DOHH2 (cell line): ENCODE measurements at regions not wholly inside any gene's neighbourhood (a gene's known extent, or its start where the extent isn't known, plus 50 kb on each side); places are given as distances from the start of the nearest gene placed in this dataset.

Source experiments
- H3F3A ChIP-seq: fragments of 200-600 bp; sonication (generic), shearing (Covaris generic); 2 replicates; pipeline ENCODE4 v1.6.0; 2016; ENCODE audit warnings: antibody characterized with exemption, mild to moderate bottlenecking; ENCODE audit not compliant: control insufficient read depth, insufficient read depth
- H3K27ac ChIP-seq: fragments of 200-600 bp; sonication (generic); 2 replicates; pipeline ENCODE4 v1.5.1; 2014; ENCODE audit warnings: low read depth, mild to moderate bottlenecking, low read length, moderate library complexity
- H3K27me3 ChIP-seq: fragments of 200-600 bp; sonication (generic); 2 replicates; pipeline ENCODE4 v1.6.1; 2014; ENCODE audit warnings: mild to moderate bottlenecking, low read length, mixed read lengths; ENCODE audit not compliant: control insufficient read depth
- H3K36me3 ChIP-seq: fragments of 200-600 bp; sonication (generic); 2 replicates; pipeline ENCODE4 v1.6.1; 2014; ENCODE audit warnings: mild to moderate bottlenecking, low read length, moderate library complexity, mixed read lengths; ENCODE audit not compliant: control insufficient read depth
- H3K4me1 ChIP-seq: fragments of 200-600 bp; sonication (generic); 2 replicates; pipeline ENCODE4 v1.6.1; 2014; ENCODE audit warnings: mild to moderate bottlenecking, low read length, mixed read lengths; ENCODE audit not compliant: control insufficient read depth
- H3K4me2 ChIP-seq: fragments of 200-600 bp; sonication (generic); 2 replicates; pipeline ENCODE4 v1.6.0; 2014; ENCODE audit warnings: mild to moderate bottlenecking, low read length, moderate library complexity
- H3K4me3 ChIP-seq: fragments of 200-600 bp; sonication (generic); 2 replicates; pipeline ENCODE4 v1.5.1; 2014; ENCODE audit warnings: mild to moderate bottlenecking, low read length, mixed read lengths
- H3K79me2 ChIP-seq: fragments of 200-600 bp; sonication (generic); 2 replicates; pipeline ENCODE4 v1.6.1; 2014; ENCODE audit warnings: mild to moderate bottlenecking, low read length, mixed read lengths; ENCODE audit not compliant: control insufficient read depth
- H3K9me2 ChIP-seq: fragments of 200-600 bp; sonication (generic); replicated peaks from 2 replicates; pipeline ENCODE4 v1.6.1; 2014; ENCODE audit warnings: mild to moderate bottlenecking, low read length, mixed read lengths; ENCODE audit not compliant: control insufficient read depth
- H3K9me3 ChIP-seq: fragments of 200-600 bp; sonication (generic); 2 replicates; pipeline ENCODE4 v1.6.1; 2014; ENCODE audit warnings: antibody characterized with exemption, low read length, mixed read lengths; ENCODE audit not compliant: control insufficient read depth, insufficient read depth
- H4K20me1 ChIP-seq: fragments of 200-600 bp; sonication (generic); 2 replicates; pipeline ENCODE4 v1.6.0; 2014; ENCODE audit warnings: low read depth, mild to moderate bottlenecking, antibody characterized with exemption, low read length, moderate library complexity; ENCODE audit not compliant: control insufficient read depth, insufficient read depth
- EZH2phosphoT487 ChIP-seq: fragments of 200-600 bp; sonication (generic); IDR thresholded peaks from 2 replicates; pipeline ENCODE4 v1.6.1; 2017; ENCODE audit warnings: borderline replicate concordance, mild to moderate bottlenecking, antibody characterized with exemption, low read length, moderate library complexity, mixed read lengths
- TF ChIP-seq, protein P1 (sequence below): fragments of 200-600 bp; sonication (generic); IDR thresholded peaks from one replicate; pipeline ENCODE4 v1.5.1; 2014; ENCODE audit warnings: antibody characterized with exemption, mild to moderate bottlenecking, low read depth, low read length; ENCODE audit not compliant: poor library complexity, severe bottlenecking

DNA sequence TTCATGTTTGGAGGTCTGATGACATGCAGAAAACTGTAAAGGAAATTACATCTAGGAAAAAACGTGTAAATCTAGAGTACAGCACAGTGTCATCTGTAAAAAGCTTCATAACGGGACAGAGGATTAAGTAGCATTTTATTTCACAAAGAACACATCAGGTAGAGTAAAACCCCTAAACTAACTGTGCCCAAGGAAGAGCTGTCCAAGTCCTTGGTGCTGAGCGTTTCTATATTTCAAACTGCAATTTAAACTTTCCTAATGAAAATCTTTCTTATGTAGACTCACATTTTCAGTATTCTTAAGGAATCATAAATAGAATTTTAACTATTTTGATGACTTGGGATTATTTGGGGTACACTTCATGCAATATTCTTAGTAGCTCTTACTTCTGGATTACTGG, 646.2 kb downstream of the IPMK start:
- H3K9me3 ChIP-seq, result no peaks in the 10 kb centered on the region
- H3K4me3 ChIP-seq, result no peak overlapping the region
- no peaks in the 10 kb centered on the region for H3K36me3 ChIP-seq
- H3K27me3 ChIP-seq, result no peaks in the 10 kb centered on the region
- H4K20me1 ChIP-seq, result no peaks in the 10 kb centered on the region
- no peaks in the 10 kb centered on the region for H3K9me2 ChIP-seq
- no peak overlapping the region for H3K4me2 ChIP-seq
- no peak overlapping the region for H3K27ac ChIP-seq
- TF ChIP-seq EZH2phosphoT487, result no peak
- TF ChIP-seq, protein P1, sequence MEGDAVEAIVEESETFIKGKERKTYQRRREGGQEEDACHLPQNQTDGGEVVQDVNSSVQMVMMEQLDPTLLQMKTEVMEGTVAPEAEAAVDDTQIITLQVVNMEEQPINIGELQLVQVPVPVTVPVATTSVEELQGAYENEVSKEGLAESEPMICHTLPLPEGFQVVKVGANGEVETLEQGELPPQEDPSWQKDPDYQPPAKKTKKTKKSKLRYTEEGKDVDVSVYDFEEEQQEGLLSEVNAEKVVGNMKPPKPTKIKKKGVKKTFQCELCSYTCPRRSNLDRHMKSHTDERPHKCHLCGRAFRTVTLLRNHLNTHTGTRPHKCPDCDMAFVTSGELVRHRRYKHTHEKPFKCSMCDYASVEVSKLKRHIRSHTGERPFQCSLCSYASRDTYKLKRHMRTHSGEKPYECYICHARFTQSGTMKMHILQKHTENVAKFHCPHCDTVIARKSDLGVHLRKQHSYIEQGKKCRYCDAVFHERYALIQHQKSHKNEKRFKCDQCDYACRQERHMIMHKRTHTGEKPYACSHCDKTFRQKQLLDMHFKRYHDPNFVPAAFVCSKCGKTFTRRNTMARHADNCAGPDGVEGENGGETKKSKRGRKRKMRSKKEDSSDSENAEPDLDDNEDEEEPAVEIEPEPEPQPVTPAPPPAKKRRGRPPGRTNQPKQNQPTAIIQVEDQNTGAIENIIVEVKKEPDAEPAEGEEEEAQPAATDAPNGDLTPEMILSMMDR, result no peak
- H3K4me1 ChIP-seq, result no peaks in the 10 kb centered on the region
- H3K79me2 ChIP-seq, result no peaks in the 10 kb centered on the region
- no peaks in the 10 kb centered on the region for H3F3A ChIP-seq

DNA sequence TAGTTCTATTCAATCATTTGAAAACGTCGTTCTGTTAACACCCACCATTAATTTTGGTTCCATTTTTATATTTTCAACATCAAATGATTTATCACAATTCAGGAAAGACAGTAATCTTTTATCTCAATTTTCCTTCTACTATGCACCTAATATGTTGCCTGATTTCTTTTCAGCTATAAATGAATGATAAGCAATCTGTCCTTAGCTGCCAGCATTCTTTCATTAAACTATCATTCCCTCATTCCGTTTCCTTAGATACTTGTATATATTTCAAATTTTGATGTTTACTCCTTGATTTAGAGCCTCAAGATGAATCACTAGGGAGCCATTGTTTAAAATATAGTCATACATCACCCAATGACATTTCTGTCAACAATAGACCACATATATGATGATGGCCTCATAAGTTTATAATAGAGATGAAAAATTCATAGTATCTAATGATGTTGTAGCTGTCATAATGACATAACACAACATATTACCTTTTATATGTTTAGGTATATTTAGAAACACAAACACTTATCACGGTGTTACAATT, 661.7 kb downstream of the IPMK start:
- Histone ChIP-seq H3K27me3 (no peaks in the 10 kb centered on the region), H3K79me2 (no peaks in the 10 kb centered on the region), H4K20me1 (no peaks in the 10 kb centered on the region), H3K9me3 (no peaks in the 10 kb centered on the region), H3K9me2 (no peaks in the 10 kb centered on the region), H3K4me1 (no peaks in the 10 kb centered on the region), H3K4me3 (no peak overlapping the region), H3K4me2 (no peak overlapping the region), H3F3A (no peaks in the 10 kb centered on the region), H3K27ac (no peak overlapping the region), H3K36me3 (no peaks in the 10 kb centered on the region)
- TF ChIP-seq, protein P1, result no peak
- no peak for TF ChIP-seq EZH2phosphoT487

DNA sequence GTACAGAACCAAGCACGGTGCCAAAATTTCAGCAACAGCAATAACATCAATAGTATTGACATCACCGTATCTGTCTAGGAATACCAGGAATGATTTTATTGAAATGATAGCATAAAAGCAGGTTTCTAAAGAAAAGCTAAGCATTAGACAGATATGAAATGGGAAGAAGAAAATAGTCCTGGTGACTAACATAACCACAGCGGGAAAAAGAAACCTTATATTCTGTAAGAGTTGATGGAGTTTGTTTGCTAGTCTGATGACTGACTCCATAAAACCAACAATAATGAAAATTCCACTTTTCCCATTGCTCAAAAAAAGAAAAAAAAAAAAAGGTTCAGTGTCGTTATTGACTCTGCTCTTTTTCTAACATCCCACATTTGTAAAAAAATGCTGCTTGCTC, 668.3 kb downstream of the IPMK start:
- Histone ChIP-seq H3K36me3 (no peaks in the 10 kb centered on the region), H3K79me2 (no peaks in the 10 kb centered on the region), H3K4me2 (no peak overlapping the region), H3F3A (no peaks in the 10 kb centered on the region), H3K9me3 (no peaks in the 10 kb centered on the region), H3K9me2 (no peaks in the 10 kb centered on the region), H4K20me1 (no peaks in the 10 kb centered on the region), H3K27ac (no peak overlapping the region), H3K4me1 (no peaks in the 10 kb centered on the region), H3K27me3 (no peaks in the 10 kb centered on the region), H3K4me3 (no peak overlapping the region)
- TF ChIP-seq EZH2phosphoT487, result no peak
- TF ChIP-seq, protein P1, result no peak
